Stimulated activated CD4-positive, alpha-beta T cell treated with anti-CD3 and anti-CD28 coated beads, Interleukin-4, amount 100 ng/mL, for 1 hour (primary cell): ENCODE measurements at regions not wholly inside any gene's neighbourhood (a gene's known extent, or its start where the extent isn't known, plus 50 kb on each side); places are given as distances from the start of the nearest gene placed in this dataset.

ENCODE experiments used
- DNase-seq: peaks from one replicate; pipeline ENCODE4 v3.0.0-alpha.2; 2020

DNA sequence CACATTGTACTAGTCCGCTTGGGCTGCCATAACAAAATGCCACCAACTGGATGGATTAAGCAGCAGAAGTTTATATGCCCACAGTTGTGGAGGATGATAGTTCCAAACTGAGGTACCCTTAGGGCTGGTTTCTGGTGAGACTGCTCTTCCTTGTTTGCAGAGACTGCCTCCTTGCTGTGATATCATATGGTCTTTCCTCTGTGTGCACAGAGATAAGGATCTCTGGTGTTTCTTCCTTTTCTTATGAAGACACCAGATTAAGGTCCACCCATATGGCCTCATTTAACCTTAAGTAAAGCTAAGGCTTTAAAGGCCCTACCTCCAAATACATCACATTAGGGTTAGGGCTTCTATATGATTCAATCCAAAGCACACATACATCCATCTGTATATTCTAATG is 738.2 kb upstream of the GCFC2 start:
- DNase-seq: no peak

DNA sequence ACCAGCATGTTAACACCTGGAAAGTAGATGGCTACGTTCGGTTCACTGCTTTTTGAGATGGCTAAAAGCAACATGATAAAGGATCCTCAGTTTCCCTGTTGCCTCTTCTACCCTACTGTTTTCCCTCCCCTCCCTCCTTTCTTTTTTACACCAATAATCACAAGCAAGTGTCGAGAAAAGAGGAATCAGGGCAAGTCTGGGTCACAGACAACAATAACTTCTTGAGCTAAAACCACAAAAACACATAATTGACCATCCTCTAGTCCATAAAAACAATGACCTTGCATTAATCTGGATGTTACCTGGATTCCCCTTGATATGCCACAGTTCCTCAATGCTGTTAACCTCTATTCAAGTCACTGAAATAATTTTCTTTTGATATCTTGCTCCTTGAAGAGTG is 736.6 kb upstream of the GCFC2 start:
- DNase-seq: no peak

DNA sequence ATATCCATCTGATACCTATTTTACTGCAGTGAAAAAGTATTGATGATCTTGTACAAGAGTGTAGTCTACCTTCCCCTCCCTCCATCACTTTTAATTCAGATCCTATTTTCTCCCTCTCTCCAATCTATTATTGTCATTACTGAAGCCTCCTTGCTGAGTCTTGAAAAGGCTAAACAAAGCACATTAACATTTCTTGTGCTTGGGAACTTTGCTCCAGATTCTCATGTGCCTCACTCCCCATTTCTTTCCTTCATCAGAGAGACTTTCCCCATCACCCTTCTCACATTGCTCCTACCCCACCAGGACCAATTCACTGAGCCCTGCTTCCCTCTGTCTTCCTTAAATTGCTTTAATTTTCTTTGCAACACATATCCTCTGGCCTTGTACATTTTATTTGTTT is 736.2 kb upstream of the GCFC2 start:
- no peak for DNase-seq

DNA sequence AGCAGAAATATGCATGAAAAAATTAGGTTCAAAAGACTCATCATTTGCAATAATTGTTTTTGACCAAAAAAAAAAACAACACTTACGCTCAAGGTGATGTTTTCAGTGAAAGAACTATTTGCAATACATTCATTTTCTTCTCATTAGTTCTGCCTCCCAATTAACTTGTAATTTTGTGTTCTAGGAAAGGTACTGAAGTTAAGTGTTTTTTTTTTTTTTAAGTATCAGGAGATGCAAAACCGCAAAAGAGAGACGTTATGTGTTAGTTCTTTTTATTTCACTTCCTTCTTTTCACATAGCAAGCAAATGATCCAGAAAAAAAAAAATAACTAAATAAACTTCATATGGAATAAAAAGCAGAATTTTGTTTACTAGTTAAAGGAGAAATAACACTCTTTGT is 735.2 kb upstream of the GCFC2 start:
- DNase-seq: no peak

DNA sequence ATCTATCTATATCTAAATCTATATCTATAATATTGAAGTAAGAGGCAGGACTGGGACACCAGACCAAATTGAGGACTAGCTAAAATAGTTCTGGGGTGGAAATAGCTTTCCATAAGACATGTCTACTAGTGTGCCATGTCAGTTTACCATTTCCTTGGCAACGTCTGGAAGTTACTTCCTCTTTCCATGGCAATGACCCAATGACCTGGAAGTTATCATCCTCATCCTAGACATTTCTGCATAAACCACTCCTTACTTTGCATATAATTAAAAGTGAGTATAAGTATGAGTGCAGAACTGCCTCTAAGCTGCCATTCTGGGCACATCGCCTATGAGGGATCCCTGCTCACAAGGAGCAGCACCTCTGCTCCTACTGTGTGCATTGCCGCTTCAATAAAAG is 734.0 kb upstream of the GCFC2 start:
- DNase-seq: no peak

DNA sequence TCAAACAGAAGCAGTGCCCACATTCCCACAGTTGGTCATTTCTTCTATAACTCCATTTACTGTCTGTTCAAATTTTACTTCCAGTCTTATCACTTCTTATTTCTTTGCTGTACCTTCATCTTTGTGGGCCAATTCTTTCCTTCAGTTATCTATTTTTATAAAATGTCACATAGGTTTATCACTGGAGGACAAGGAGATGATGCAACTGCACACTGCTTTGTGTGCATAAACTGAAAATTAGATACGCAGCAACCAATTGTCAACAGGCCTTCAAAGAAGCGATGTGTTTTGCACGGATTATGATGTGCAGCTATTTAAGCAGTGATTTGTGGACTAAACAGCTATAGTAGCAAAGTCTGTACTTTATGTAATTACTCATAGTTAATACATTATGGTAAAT is 726.8 kb upstream of the GCFC2 start:
- no peak for DNase-seq

DNA sequence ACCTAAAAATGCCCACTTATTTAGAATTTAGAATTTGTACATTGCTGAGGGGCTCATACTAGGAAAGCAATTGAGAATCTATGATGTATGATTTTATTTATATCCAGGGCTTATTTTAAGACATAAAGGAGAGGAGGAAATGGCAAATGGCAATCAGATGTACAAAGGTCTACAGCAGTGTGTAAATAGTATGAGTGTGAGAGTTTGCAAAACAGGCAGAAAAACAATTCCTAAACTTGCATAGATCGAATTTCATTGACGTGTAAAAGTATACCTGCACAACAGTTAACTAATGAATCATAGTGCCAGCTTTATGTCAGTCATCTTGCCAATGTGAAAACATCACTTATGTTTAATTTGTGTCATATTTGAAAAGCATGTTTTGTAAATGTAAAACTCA is 718.7 kb upstream of the GCFC2 start:
- no peak for DNase-seq

DNA sequence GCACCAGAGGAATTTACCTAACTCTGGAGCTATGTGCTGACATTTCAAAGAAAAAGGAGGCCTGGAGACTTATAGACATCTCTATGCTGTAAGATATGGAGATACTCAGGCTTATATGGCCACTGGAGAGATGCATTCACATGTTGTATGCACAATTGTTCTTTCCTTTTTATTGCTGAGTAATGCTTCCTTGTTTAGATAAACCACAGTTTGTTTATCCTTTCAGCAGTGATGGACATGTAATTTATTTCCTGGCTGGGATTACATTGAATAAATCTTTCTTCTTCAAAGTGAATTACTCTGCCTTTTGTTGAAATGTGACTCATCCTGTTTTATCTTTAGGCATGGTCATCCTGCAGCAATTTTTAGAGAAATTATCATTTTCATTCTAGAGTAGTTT is 716.7 kb upstream of the GCFC2 start:
- no peak for DNase-seq

DNA sequence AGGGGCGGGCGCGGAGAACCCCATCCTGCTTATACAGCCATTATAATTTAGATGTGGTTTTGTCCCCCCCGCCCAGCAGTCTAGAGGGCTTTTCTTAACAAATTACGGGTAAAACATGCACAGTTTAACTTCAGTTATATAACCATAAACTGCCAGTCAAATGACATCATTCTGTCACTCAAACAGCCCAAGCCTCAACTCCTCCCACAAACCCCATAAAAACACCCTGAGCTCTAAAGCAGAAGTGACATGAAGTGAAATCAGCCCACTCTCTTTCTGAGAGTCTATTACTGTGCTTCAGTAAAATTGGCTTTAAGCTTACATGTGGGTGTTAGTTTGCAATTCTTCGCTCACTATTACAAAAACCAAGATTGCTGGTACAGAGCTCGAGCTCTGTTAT is 705.1 kb upstream of the GCFC2 start:
- DNase-seq: no peak

DNA sequence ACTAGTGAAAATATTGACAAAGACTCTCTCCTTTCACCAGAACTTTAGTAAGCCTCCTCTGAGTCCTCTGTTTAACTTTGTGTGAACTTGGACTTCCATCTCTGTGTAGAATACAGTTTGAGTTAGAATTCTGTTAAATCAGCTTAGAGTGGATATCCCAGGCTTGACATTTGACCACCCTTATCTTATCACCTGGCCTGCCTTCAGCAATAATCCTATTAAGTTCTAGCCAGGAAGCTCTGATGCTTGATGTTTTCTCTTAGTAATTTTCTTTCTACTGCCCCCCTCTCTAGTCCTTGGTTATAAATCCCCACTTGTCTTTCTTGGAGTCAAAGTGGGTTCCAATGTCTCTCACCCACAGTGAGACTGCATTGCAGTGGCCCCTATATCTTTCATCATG is 702.7 kb upstream of the GCFC2 start:
- DNase-seq: no peak

DNA sequence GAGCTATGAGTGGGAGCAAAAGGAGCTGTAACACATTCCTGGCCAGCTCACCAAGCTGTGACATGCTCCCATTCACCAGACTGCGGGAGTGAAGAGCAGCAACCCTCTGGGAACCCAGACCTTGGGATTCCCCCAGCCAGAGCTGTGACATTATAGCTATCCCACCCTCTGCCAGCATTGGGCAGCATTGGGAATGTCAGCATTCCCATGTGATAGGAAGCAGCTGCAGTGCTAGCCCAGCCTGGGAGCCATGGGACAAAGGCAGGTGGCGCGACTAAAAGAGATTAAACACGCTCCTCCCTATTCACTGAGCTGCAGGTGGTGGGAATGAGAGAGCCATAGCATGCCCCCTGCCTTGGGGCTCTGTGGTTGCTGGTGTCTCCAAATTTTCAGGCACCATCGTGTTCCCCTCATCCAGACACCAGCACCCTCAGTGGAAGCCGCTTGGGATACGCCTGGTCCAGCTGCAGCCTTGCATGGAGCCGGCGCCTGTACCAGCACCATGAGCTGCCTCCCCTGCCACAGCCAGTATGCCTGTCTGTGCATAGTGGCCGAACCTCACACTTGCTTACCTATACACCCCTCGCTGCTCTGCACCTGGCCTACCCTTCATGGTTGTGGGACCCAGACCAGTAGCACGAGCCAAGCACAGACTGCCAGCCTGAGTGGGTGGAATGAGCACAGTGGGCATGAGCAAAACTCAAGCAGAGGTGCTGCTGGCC is 695.6 kb upstream of the GCFC2 start:
- no peak for DNase-seq

DNA sequence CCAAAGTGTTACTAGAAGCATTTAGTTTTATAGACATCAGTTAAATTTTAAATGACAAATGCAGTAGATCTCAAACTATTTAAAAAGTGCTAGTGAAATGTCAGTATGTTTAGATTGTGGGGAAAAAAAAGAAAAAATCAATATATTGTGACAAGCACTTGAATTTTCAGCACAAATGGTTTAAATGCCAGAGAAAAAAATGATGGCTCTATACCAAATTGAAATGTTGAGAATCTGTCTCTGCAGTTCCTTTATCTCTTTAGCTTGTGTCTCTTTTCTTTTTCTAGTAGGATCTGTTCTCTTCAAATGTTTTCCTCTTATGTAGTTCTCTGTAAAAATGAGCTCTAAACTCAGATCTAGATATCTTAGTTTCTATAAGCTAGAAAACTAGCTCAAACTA is 682.6 kb upstream of the GCFC2 start:
- no peak for DNase-seq

DNA sequence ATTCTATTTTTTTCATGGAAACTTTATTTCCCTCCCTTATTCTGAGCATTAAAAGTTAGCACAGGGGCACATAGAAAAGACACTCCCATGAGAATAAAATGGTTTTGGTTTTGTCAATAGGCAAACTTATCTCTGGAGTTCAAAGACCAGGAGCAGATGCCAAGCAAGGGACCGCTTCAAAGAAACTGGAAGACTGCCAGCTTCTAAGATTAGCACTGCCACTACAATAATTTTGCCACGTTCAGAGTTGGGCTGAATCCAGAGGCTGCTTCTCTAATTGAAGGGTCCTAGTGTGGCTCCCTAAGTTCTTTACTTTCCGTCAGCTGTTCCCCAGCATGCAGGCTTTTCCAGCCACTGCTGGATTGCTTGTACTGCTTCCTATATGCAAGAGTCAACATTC is 681.0 kb upstream of the GCFC2 start:
- no peak for DNase-seq

DNA sequence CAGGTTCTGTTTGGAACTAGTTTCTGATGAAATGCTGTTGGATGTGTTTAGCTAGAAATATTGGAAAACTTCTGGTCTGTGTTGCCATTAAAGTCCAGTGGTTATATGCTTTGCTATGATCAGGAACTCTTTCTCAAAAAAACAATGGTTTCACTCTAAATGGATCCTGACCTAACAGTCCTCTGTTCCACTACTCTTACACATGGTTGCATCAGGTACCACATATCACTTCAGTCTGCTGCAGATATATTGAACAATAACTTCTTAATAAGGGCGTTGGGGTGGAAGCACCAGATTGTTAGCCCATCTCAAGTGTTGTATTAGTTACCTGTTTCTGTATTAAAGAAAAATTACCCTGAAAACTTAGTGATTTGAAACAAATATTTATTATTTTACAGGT is 676.6 kb upstream of the GCFC2 start:
- DNase-seq: no peak

DNA sequence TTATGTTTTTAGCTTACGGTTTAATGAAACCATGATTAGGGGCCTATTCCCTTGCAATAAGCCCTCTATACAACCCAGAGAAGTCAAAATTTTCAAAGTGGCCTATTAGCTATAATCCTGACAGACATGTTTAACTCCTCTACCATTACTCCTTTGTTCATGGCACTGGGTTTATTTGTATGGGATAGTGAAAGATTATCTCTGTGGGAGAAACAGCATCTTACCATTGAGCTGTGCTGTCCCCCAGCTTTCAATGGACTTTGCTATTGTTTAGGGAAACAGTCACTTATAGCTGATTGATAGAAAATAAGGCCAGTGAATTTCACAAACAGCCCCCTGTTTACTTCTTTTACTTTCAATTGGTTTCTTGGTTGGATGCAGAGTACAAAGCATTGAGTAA is 675.2 kb upstream of the GCFC2 start:
- no peak for DNase-seq

DNA sequence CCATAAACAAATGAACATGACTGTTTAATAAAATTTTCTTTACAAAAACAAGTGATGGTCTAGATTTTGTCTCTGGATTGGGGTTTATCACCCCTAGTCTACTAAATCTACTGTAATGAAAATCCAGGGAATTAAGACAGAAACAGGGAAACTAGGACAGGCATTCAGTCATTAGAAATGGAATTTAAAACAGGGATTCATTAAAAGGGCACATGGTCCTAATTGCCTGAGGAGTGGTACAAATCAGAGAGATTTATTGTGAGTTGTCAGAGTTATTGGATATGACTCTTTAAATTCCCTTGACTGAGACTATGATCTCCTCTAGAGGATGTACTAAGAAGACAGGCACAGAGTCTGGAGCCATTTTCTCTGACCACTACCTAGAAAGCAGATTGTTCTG is 670.9 kb upstream of the GCFC2 start:
- DNase-seq: no peak

DNA sequence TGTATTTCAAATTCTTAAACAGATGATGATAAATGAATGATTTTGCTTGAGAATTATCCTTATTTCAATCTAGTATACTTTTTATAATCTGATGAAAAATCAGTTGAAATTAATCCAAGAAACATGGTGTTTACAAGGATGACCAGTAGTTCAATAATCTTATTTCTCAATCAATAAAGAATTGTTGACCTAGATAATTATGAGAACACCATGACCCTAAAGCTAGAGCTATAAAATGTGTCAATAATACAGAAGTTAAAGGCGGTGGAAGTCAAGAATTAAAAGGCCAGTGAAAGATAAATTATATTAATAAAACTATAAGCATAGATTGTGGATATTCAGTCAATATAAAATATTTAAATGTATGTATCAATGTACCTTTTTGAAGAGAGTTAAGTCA is 667.4 kb upstream of the GCFC2 start:
- DNase-seq: no peak

DNA sequence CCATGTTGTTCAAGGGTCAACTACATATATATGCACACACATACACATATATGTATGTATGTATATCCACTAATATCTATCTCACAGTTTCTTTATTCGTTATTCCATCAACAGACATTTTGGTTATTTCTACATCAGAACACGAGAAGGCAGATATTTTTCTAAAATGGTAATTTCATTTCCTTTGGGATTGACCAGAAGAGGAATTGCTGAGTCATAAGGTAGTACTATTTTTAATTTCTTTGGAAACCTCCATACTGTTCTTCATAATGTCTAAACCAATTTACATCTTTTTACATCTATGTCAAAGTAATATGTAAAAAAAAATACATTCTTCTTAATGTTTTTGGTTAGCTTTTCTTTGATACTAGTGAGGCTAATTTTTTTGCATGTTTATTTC is 630.7 kb upstream of the GCFC2 start:
- no peak for DNase-seq

DNA sequence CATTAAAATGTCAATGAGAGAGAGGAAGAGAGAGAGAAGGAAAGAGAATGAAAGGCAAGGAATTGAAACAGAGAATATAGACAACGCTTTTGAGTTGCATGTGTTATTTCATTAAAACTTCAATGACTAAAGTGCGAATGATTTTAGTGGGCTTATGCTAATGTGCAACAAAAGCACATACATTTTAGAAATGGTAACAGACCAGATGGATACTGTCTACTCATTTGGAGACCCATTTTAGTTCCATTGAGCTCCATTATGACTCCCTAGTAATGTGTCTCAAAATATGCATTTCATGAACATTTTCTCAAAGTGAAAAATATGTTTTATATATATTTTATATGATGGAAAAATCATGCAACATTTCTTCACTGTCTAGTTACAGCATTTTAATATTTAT is 622.2 kb upstream of the GCFC2 start:
- no peak for DNase-seq

DNA sequence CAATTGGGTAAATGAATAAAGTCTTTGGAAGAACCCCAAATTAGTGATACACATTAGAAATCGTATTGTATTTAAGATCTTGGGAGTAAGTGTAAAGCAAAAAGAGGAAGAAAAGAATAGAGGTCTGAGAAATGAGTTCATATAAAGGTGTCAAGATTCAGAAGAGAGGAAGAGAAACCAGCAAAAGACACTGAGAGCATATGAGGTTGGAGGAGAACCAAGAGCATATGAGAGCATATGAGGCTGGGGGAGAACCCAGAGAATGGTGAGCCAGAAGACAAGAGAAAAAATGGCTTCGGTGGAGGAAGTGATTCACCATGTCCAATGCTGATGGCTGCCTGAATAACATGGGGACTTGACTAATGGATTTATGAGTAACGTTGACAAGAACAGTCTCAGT is 620.1 kb upstream of the GCFC2 start:
- no peak for DNase-seq

DNA sequence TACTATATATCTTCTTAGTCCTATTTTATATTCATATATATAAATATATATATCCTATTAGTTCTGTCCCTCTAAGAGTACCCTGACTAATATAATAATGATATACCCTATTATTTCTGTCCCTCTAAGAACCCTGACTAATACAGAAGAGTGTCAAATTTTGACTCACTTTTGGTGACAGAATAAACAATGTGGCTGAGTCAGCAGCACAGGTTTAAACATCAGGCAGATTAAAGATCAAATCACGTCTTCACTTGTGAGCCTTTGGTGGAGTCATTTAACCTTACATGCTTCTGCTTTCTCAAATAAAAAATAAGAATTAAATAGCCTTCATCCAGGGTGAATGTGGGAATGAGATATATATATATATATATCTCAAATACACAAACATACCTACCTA is 615.9 kb upstream of the GCFC2 start:
- DNase-seq: no peak

DNA sequence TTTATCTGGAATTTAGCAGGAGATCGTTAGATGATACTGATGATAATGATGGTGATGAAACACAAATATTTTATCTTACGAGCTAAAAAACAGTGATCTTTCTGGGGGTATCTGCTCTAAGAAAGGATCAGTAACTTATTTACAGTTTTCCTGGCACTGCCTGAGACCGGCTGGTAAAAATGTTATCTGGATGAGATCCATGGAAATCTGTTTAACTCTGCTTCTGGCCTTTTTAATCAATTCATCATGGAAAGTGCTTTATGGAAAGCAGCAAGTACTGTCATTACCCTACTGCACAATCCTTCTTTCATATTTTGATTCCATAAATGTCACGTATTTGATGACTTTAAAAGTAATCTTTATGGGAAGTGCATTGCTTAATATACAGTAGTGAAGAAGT is 612.7 kb upstream of the GCFC2 start:
- DNase-seq: no peak

DNA sequence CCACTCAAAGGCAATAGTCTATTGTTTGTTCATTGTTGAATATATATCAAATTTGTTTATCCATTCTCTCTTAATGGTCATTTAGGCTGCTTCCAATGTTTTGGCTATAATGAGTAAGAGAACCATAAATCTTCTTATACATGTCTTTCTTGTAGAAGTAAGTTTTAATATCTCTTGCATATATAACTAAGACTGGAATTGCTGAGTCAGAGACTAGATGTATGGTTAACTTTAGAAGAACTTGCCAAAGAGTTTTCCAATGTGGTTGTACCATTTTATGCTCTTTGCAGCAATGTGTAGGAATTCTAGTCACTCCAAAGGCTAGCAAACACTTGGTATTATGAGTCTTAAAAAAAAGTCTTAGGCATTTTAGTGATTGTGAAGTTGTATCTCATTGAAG is 610.0 kb upstream of the GCFC2 start:
- no peak for DNase-seq

DNA sequence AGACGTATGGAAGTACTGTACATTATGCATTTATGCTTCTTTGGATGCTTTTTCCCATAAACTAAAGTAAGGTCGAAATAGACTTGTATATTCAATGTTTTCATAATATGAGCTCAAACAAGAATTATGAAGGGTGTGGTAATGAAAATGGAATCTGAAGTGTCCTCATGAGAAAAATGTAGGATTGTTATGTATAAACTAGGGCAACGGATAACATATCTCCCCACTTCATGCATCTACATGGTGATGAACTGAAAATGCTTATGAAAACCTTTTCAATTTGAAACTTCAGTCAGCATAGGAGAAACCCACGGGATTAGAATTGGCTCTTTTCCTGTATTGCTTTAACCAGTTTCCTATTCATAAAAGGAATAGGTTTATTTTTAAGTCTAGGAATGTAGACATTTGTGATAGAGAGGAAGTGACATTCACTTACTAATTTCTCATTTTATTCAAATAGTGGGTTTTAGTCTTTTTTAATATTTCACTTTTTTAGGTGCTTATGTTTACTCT is 608.2 kb upstream of the GCFC2 start:
- no peak for DNase-seq

DNA sequence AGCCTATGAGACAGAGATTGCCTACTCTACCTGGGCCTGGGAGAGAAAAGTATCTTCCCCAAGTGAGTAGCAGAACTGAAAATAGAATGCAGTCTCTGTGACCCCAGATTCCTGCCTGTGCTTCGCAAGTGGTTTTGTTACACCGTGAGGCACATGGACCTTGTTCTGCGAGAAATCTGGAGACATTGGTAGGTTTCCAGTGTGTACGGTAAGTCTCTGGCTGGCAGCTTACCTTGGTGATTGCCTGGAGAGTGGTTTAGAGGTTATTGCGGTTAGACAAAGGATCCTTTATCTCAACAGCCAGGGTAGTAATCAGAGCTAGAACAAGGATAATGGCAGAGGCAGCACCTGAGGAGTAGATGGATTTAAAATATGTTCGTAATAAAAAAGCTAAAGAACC is 606.0 kb upstream of the GCFC2 start:
- DNase-seq: no peak
